ENCODE measurements at regions not wholly inside any gene's neighbourhood (a gene's known extent, or its start where the extent isn't known, plus 50 kb on each side); places are given as distances from the start of the nearest gene placed in this dataset.

- intact Hi-C loops (cut with DNase I): no loop called here
- DNase-seq: no peak
- no peaks in the 10 kb centered on the region for H3K27me3 ChIP-seq
- H3K27ac ChIP-seq: no peak overlapping the region
- TF ChIP-seq POLR2A (IDR thresholded peaks at IDR 0.05) (no peak), CTCF (IDR thresholded peaks at IDR 0.05) (no peak)
- no peaks in the 10 kb centered on the region for H3K9me3 ChIP-seq
- H3K36me3 ChIP-seq: no peaks in the 10 kb centered on the region
- 88 to 91% methylated on average over 11 to 12 of the region's 13 CpGs for WGBS, 2 donors
- H3K4me1 ChIP-seq: peaks cover 0 to 6% of the 10 kb centered on the region in 2 donors
- H3K4me3 ChIP-seq (replicated peaks in 1 of 3): no peak overlapping the region
These were observed 97.9 kb upstream of the RUNX3 start for GRCh38 chr1:25027822-25028586.

DNA sequence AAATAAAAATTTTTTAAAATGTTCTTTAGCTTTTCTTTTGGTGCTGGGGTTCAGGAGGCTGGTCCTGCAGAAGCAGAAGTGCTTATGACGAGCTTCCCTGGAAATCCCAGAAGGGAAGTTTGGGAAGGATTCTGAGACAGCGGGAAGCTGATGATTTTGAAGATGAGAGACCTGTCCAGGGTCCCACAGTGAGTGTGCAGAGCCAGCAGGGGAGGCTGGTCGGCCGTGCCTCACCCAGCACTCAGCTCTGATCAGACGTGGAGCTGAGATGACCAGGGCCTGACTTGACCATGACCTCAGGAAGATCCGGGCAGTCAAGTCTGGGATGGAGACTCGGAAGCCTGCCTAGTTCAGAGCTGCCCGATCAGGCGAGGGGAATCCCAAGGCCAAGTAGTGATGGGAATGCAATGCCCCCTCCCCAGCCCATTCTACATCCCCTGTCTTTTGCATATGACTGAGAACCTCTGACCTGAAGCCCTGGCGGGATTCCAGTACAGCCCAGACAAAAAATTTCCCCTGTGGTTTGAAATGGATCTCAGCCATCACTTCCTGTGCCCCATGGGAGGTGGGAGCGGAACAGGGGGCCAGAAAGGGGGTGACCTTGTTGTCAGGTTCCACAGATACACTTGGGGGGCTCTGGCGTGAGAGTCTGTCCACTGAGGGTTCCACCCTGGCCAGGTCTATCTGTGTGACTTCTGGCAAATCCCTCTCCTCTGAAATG, 96.8 kb upstream of the RUNX3 start:
- no peaks in the 10 kb centered on the region for H3K27me3 ChIP-seq
- DNase-seq: no peak
- H3K9me3 ChIP-seq: no peaks in the 10 kb centered on the region
- peaks cover 0 to 14% of the 10 kb centered on the region in 2 donors for H3K4me1 ChIP-seq
- H3K4me3 ChIP-seq (replicated peaks in 1 of 3): no peak overlapping the region
- H3K36me3 ChIP-seq: no peaks in the 10 kb centered on the region
- H3K27ac ChIP-seq: no peak overlapping the region
- 67 to 77% methylated on average over 3 to 12 of the region's 12 CpGs for WGBS, 2 donors
- TF ChIP-seq CTCF (IDR thresholded peaks at IDR 0.05): no peak
- no peak for TF ChIP-seq POLR2A (IDR thresholded peaks at IDR 0.05)
- intact Hi-C loops (cut with DNase I): no loop called here

DNA sequence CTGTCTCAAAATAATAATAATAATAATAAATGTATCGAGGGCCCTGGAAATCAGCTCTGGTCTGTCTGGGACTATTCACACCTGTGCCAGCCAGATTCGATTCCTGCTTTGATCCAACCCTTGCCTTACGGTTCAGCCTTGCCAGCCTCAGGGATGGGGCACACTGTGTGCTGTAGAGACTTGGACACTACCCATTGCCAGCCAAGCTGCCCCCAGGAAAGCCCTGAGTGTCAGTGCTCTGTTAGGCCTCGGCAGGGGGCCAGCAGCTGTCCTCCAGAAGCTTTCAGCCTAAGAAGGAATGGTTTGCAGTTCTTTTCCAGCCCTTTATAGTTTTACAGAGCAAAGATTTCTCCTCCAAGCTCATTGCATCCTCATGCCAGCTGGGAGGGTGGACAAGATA, 96.2 kb upstream of the RUNX3 start:
- DNase-seq: no peak
- intact Hi-C loops (cut with DNase I): no loop called here
- H3K4me3 ChIP-seq (replicated peaks in 1 of 3): no peak overlapping the region
- H3K27me3 ChIP-seq: no peaks in the 10 kb centered on the region
- H3K36me3 ChIP-seq: no peaks in the 10 kb centered on the region
- H3K9me3 ChIP-seq: no peaks in the 10 kb centered on the region
- TF ChIP-seq POLR2A (IDR thresholded peaks at IDR 0.05) (no peak), CTCF (IDR thresholded peaks at IDR 0.05) (no peak)
- 93 to 96% methylated on average over 3 to 4 of the region's 4 CpGs for WGBS, 2 donors
- no peak overlapping the region for H3K27ac ChIP-seq
- peaks cover 0 to 14% of the 10 kb centered on the region in 2 donors for H3K4me1 ChIP-seq

DNA sequence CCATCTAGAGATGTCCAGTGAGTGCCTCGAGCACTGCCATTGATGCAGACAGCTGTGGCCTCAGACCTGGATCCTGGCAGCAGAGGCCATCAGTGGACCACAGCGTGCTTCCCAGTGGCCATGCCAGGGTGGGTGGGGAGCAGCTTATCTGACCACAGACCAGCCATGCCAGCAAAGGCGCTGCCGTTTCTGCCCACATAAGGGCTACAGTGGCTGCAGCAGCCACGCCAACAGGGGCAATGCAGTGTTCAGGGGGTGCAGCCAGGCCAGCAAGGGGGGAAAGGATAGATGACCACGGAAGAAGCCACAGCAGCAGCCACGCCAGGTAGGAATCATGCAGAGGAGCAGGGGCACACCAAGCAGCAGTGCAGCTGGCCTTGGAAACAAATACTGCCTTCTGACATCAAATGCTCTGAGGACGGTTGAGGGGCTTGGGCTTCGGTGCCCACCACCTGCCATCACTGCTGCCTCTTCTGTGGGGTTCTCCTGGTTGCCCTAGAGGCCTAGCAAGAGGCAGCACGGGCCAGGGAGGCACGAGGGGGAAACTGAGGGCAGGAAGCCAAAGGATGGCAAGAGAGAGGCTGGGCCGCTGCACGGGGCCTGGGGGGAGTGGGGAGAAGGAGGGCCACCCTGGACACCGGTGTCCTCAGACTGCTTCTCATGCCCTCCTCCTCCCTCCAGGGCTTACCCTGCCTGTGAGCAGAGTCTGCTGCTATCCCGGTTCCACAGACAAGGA, 94.7 kb upstream of the RUNX3 start:
- DNase-seq: no peak
- 86 to 89% methylated on average over 11 to 15 of the region's 15 CpGs for WGBS, 2 donors
- Histone ChIP-seq H3K27ac (no peak overlapping the region), H3K4me1 (peaks cover 0 to 14% of the 10 kb centered on the region in 2 donors), H3K36me3 (no peaks in the 10 kb centered on the region), H3K27me3 (no peaks in the 10 kb centered on the region), H3K4me3 (replicated peaks in 1 of 3) (no peak overlapping the region), H3K9me3 (no peaks in the 10 kb centered on the region)
- no peak for TF ChIP-seq POLR2A (IDR thresholded peaks at IDR 0.05)
- no peak for TF ChIP-seq CTCF (IDR thresholded peaks at IDR 0.05)
- intact Hi-C loops (cut with DNase I): no loop called here

Data from thyroid gland (tissue), 4 donors.